ENCODE measurements at regions not wholly inside any gene's neighbourhood (a gene's known extent, or its start where the extent isn't known, plus 50 kb on each side); places are given as distances from the start of the nearest gene placed in this dataset.

DNA sequence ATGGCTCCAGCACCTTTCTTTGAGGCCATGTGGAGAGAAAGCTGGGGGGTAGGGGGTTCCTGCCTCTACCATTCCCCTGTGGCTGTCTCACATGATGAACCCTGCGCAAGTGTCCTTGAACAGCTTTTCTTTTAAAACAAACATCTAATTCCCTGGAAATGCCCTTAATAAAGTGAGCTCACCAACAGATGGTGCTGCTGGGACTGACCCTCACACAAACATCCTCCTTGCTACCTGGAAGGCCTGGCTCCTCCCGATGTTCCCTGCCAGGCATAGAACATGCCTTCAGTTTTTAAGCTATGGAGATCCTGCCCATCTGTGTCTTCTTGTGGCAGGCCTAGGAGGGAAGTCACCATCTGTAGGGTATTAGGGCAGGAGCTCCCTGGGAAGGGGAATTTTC is 60.7 kb upstream of the GATA6 start:
- no peak for TF ChIP-seq EZH2phosphoT487 (IDR thresholded peaks at IDR 0.05; ENCODE audit: borderline replicate concordance)
- peak; percentile 41 for TF ChIP-seq CTCF (conservative IDR thresholded peaks at IDR 0.05; ENCODE audit: low read length)
- Histone ChIP-seq H4K20me1 (ENCODE audit: insufficient read depth, low read length, poor library complexity, severe bottlenecking) (no peaks in the 10 kb centered on the region), H3K27me3 (ENCODE audit: insufficient read depth, low read length, poor library complexity, severe bottlenecking) (no peaks in the 10 kb centered on the region), H3K9me3 (ENCODE audit: insufficient read depth, low read depth, low read length) (no peaks in the 10 kb centered on the region), H3K36me3 (ENCODE audit: insufficient read depth, low read length) (no peaks in the 10 kb centered on the region), H3K4me2 (ENCODE audit: low read depth, low read length, poor library complexity, severe bottlenecking) (no peak overlapping the region), H3K4me1 (ENCODE audit: insufficient read depth, low read length, poor library complexity, severe bottlenecking) (peaks cover 24% of the 10 kb centered on the region), H3F3A (ENCODE audit: low read depth) (peaks cover 6% of the 10 kb centered on the region), H3K9me2 (replicated peaks; ENCODE audit: low read depth, low read length) (no peaks in the 10 kb centered on the region), H3K9ac (ENCODE audit: low read depth, low read length, poor library complexity, severe bottlenecking) (no peak overlapping the region), H3K79me2 (ENCODE audit: insufficient read depth, low read length) (no peaks in the 10 kb centered on the region), H2AFZ (ENCODE audit: low read length) (no peak overlapping the region), H3K4me3 (ENCODE audit: low read length, poor library complexity, severe bottlenecking) (no peak overlapping the region)

- H3K4me1 ChIP-seq (ENCODE audit: insufficient read depth, low read length, poor library complexity, severe bottlenecking) = peaks cover 16% of the 10 kb centered on the region
- H3K9me2 ChIP-seq (replicated peaks; ENCODE audit: low read depth, low read length) = no peaks in the 10 kb centered on the region
- no peaks in the 10 kb centered on the region for H4K20me1 ChIP-seq (ENCODE audit: insufficient read depth, low read length, poor library complexity, severe bottlenecking)
- no peaks in the 10 kb centered on the region for H3K36me3 ChIP-seq (ENCODE audit: insufficient read depth, low read length)
- H3K79me2 ChIP-seq (ENCODE audit: insufficient read depth, low read length) = no peaks in the 10 kb centered on the region
- no peak overlapping the region for H3K9ac ChIP-seq (ENCODE audit: low read depth, low read length, poor library complexity, severe bottlenecking)
- no peaks in the 10 kb centered on the region for H3F3A ChIP-seq (ENCODE audit: low read depth)
- no peak overlapping the region for H3K4me3 ChIP-seq (ENCODE audit: low read length, poor library complexity, severe bottlenecking)
- no peak overlapping the region for H3K4me2 ChIP-seq (ENCODE audit: low read depth, low read length, poor library complexity, severe bottlenecking)
- TF ChIP-seq EZH2phosphoT487 (IDR thresholded peaks at IDR 0.05; ENCODE audit: borderline replicate concordance) (no peak), CTCF (conservative IDR thresholded peaks at IDR 0.05; ENCODE audit: low read length) (no peak)
- no peaks in the 10 kb centered on the region for H3K9me3 ChIP-seq (ENCODE audit: insufficient read depth, low read depth, low read length)
- no peaks in the 10 kb centered on the region for H3K27me3 ChIP-seq (ENCODE audit: insufficient read depth, low read length, poor library complexity, severe bottlenecking)
- H2AFZ ChIP-seq (ENCODE audit: low read length) = no peak overlapping the region
Measured at GRCh38 chr18:22109535-22109934, 59.9 kb upstream of the GATA6 start.

DNA sequence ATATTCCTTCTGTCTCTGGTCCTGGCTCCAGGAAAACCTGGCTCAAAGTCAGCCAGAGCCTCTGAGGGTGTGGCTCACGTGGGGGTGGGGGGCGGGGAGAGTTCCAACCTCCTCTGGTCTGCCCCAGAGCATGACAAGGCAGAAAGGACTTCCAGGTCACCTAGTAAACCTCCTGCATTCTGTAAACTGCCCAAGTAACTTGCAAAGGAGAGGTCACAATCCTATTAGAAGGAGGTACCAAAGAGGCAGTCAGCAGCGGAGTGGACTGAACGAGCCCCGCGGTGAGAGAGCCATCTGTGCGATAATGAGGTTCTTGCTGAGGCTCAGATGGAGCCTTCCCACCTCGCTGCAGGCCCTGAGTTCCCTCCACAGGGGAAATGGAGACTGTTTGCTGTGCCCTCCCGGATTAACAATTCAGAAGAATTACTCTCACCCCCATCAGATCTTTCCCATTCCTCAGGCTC is 58.9 kb upstream of the GATA6 start:
- H4K20me1 ChIP-seq (ENCODE audit: insufficient read depth, low read length, poor library complexity, severe bottlenecking) = no peaks in the 10 kb centered on the region
- no peaks in the 10 kb centered on the region for H3K36me3 ChIP-seq (ENCODE audit: insufficient read depth, low read length)
- no peaks in the 10 kb centered on the region for H3K9me3 ChIP-seq (ENCODE audit: insufficient read depth, low read depth, low read length)
- no peaks in the 10 kb centered on the region for H3K9me2 ChIP-seq (replicated peaks; ENCODE audit: low read depth, low read length)
- H3K79me2 ChIP-seq (ENCODE audit: insufficient read depth, low read length) = no peaks in the 10 kb centered on the region
- TF ChIP-seq CTCF (conservative IDR thresholded peaks at IDR 0.05; ENCODE audit: low read length) = no peak
- TF ChIP-seq EZH2phosphoT487 (IDR thresholded peaks at IDR 0.05; ENCODE audit: borderline replicate concordance) = no peak
- H3K9ac ChIP-seq (ENCODE audit: low read depth, low read length, poor library complexity, severe bottlenecking) = no peak overlapping the region
- H3K4me1 ChIP-seq (ENCODE audit: insufficient read depth, low read length, poor library complexity, severe bottlenecking) = peaks cover 16% of the 10 kb centered on the region
- H3K4me3 ChIP-seq (ENCODE audit: low read length, poor library complexity, severe bottlenecking) = no peak overlapping the region
- 0 out of 2 replicates have a peak overlapping the region, but pooled peaks have one; percentile 66 for H2AFZ ChIP-seq (ENCODE audit: low read length)
- H3K27me3 ChIP-seq (ENCODE audit: insufficient read depth, low read length, poor library complexity, severe bottlenecking) = no peaks in the 10 kb centered on the region
- H3K4me2 ChIP-seq (ENCODE audit: low read depth, low read length, poor library complexity, severe bottlenecking) = no peak overlapping the region
- no peaks in the 10 kb centered on the region for H3F3A ChIP-seq (ENCODE audit: low read depth)
